Neural cell (in vitro differentiated cells): ENCODE measurements at regions not wholly inside any gene's neighbourhood (a gene's known extent, or its start where the extent isn't known, plus 50 kb on each side); places are given as distances from the start of the nearest gene placed in this dataset.

ENCODE experiments used
- H2AFZ ChIP-seq: fragments of 200-600, 300-800 bp; sonication (generic), shearing (Covaris generic); 2 replicates; pipeline ENCODE4 v1.6.0; 2014; ENCODE audit warnings: low read depth, mild to moderate bottlenecking, antibody characterized with exemption, low read length, moderate library complexity
- H3F3A ChIP-seq: fragments of 200-600 bp; shearing (Covaris generic); 2 replicates; pipeline ENCODE4 v1.6.1; 2016; ENCODE audit warnings: mild to moderate bottlenecking, moderate library complexity, mixed read lengths, antibody characterized with exemption, low read length; ENCODE audit not compliant: insufficient read depth, poor library complexity, severe bottlenecking
- H3K27ac ChIP-seq: fragments of 200-600, 300-800 bp; sonication (generic), shearing (Covaris generic); 2 replicates; pipeline ENCODE4 v1.5.1; 2014; ENCODE audit warnings: mild to moderate bottlenecking, low read length, moderate library complexity
- H3K27me3 ChIP-seq: fragments of 300-800, 200-600 bp; sonication (generic), shearing (Covaris generic); 2 replicates; pipeline ENCODE4 v1.6.0; 2014; ENCODE audit warnings: mild to moderate bottlenecking, low read depth, low read length, moderate library complexity; ENCODE audit not compliant: insufficient read depth
- H3K36me3 ChIP-seq: fragments of 300-800, 200-600 bp; sonication (generic), shearing (Covaris generic); 2 replicates; pipeline ENCODE4 v1.5.1; 2014; ENCODE audit warnings: mild to moderate bottlenecking, antibody characterized with exemption, low read length, moderate library complexity; ENCODE audit not compliant: insufficient read depth
- H3K4me2 ChIP-seq: fragments of 300-800, 200-600 bp; sonication (generic), shearing (Covaris generic); 2 replicates; pipeline ENCODE4 v1.6.0; 2014; ENCODE audit warnings: mild to moderate bottlenecking, low read length
- H3K4me3 ChIP-seq: fragments of 300-800, 200-600 bp; sonication (generic), shearing (Covaris generic); 2 replicates; pipeline ENCODE4 v1.5.1; 2014; ENCODE audit warnings: mild to moderate bottlenecking, low read length, moderate library complexity
- H3K79me2 ChIP-seq: fragments of 200-600 bp; shearing (Covaris generic); replicated peaks from 2 replicates; pipeline ENCODE4 v1.6.0; 2014; ENCODE audit warnings: mild to moderate bottlenecking, low read length, moderate library complexity; ENCODE audit not compliant: insufficient read depth
- H3K9ac ChIP-seq: fragments of 300-800, 200-600 bp; sonication (generic), shearing (Covaris generic); 2 replicates; pipeline ENCODE4 v1.6.1; 2016; ENCODE audit warnings: mild to moderate bottlenecking, low read length, mixed read lengths
- H3K9me2 ChIP-seq: fragments of 200-600 bp; shearing (Covaris generic); 2 replicates; pipeline ENCODE4 v1.6.1; 2016; ENCODE audit warnings: mild to moderate bottlenecking, low read length, mixed read lengths; ENCODE audit not compliant: insufficient read depth
- H3K9me3 ChIP-seq: fragments of 200-600, 300-800 bp; sonication (generic), shearing (Covaris generic); 2 replicates; pipeline ENCODE4 v1.6.1; 2016; ENCODE audit warnings: mild to moderate bottlenecking, mixed run types, low read length, moderate library complexity, mixed read lengths
- H4K20me1 ChIP-seq: fragments of 200-600 bp; shearing (Covaris generic); 2 replicates; pipeline ENCODE4 v1.6.1; 2016; ENCODE audit warnings: mild to moderate bottlenecking, mixed run types; ENCODE audit not compliant: insufficient read depth
- EP300 ChIP-seq: fragments of 450-650 bp; conservative IDR thresholded peaks from 2 replicates; pipeline ENCODE4 v1.6.1; 2014; ENCODE audit warnings: antibody characterized with exemption, mild to moderate bottlenecking, moderate library complexity; ENCODE audit not compliant: poor library complexity, severe bottlenecking
- EZH2 ChIP-seq: fragments of 200-600, 300-800 bp; shearing (Covaris generic), sonication (generic); IDR thresholded peaks from 2 replicates; pipeline ENCODE4 v1.6.1; 2014; ENCODE audit warnings: antibody characterized with exemption, low read length, borderline replicate concordance, mild to moderate bottlenecking; ENCODE audit not compliant: insufficient read depth, poor library complexity, severe bottlenecking
- MXI1 ChIP-seq: fragments of 450-650 bp; conservative IDR thresholded peaks from 2 replicates; pipeline ENCODE4 v1.6.1; 2014; ENCODE audit warnings: antibody characterized with exemption, mild to moderate bottlenecking; ENCODE audit not compliant: poor library complexity, severe bottlenecking
- POLR2AphosphoS5 ChIP-seq: IDR thresholded peaks from 2 replicates; pipeline ENCODE4 v1.6.1; 2012
- RAD21 ChIP-seq: fragments of 450-650 bp; conservative IDR thresholded peaks from 2 replicates; pipeline ENCODE4 v1.6.1; 2014; ENCODE audit warnings: antibody characterized with exemption, mild to moderate bottlenecking, moderate library complexity
- SMC3 ChIP-seq: fragments of 450-650 bp; conservative IDR thresholded peaks from 2 replicates; pipeline ENCODE4 v1.6.1; 2014; ENCODE audit warnings: antibody characterized with exemption, mild to moderate bottlenecking, moderate library complexity; ENCODE audit not compliant: poor library complexity
- TAF1 ChIP-seq: IDR thresholded peaks from 2 replicates; pipeline ENCODE4 v1.6.1; 2012; ENCODE audit warnings: low read depth
- TF ChIP-seq, protein P1 (sequence below): IDR thresholded peaks from 2 replicates; pipeline ENCODE4 v1.6.1; 2012; ENCODE audit warnings: borderline replicate concordance
- TF ChIP-seq, protein P2 (sequence below): fragments of 450-650 bp; IDR thresholded peaks from 2 replicates; pipeline ENCODE4 v1.5.1; 2014; ENCODE audit warnings: antibody characterized with exemption, mild to moderate bottlenecking, moderate library complexity; ENCODE audit not compliant: poor library complexity, severe bottlenecking

DNA sequence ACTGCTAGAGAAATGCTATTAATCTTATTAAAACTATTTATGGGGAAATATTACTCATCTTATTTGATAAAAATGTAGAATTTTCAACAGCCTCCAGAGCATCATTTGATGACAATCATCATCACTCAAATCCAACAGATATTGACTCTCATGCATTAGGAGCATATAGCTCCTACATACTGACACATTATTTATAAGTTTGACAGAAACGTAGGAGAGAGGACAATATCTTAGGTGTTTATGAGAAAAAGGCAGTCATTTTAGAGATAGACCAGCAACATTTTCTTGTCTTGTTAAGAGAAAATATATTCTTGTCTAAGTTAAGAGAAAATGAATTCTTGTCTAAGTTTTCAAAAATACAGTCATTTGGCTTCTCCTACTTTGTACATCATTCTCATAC, 2550.2 kb downstream of the PCDH7 start:
- Histone ChIP-seq H3F3A (no peaks in the 10 kb centered on the region), H3K27ac (no peak overlapping the region), H3K9me2 (no peaks in the 10 kb centered on the region), H3K4me2 (no peak overlapping the region), H3K9ac (no peak overlapping the region), H4K20me1 (no peaks in the 10 kb centered on the region), H3K36me3 (no peaks in the 10 kb centered on the region), H3K27me3 (no peaks in the 10 kb centered on the region), H3K9me3 (no peaks in the 10 kb centered on the region), H3K4me3 (no peak overlapping the region), H3K79me2 (no peaks in the 10 kb centered on the region), H2AFZ (no peak overlapping the region)
- no peak for TF ChIP-seq RAD21
- TF ChIP-seq EZH2 = no peak
- TF ChIP-seq, protein P1, sequence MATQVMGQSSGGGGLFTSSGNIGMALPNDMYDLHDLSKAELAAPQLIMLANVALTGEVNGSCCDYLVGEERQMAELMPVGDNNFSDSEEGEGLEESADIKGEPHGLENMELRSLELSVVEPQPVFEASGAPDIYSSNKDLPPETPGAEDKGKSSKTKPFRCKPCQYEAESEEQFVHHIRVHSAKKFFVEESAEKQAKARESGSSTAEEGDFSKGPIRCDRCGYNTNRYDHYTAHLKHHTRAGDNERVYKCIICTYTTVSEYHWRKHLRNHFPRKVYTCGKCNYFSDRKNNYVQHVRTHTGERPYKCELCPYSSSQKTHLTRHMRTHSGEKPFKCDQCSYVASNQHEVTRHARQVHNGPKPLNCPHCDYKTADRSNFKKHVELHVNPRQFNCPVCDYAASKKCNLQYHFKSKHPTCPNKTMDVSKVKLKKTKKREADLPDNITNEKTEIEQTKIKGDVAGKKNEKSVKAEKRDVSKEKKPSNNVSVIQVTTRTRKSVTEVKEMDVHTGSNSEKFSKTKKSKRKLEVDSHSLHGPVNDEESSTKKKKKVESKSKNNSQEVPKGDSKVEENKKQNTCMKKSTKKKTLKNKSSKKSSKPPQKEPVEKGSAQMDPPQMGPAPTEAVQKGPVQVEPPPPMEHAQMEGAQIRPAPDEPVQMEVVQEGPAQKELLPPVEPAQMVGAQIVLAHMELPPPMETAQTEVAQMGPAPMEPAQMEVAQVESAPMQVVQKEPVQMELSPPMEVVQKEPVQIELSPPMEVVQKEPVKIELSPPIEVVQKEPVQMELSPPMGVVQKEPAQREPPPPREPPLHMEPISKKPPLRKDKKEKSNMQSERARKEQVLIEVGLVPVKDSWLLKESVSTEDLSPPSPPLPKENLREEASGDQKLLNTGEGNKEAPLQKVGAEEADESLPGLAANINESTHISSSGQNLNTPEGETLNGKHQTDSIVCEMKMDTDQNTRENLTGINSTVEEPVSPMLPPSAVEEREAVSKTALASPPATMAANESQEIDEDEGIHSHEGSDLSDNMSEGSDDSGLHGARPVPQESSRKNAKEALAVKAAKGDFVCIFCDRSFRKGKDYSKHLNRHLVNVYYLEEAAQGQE = no peak
- peak; percentile 95 for TF ChIP-seq EP300
- peak; percentile 76 for TF ChIP-seq POLR2AphosphoS5

DNA sequence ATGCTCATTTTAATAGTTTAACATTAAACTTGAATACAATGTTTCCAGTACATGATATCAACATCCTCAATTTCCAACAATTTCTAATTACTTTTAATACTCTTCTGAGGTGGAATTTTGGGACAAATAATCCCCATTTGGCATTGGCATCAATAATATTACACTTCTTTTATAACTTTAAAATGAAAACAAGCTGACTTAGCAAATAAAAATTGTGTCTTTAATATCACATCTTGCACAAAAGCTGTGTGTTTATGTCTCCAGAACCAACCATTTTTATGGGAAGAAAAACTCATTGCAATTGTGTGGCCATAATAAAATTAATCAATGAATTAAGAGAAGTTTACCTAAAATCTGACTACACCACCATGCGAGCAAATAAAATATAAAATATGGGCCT, 2552.6 kb downstream of the PCDH7 start:
- Histone ChIP-seq H3K9me2 (no peaks in the 10 kb centered on the region), H3K4me2 (no peak overlapping the region), H3K9ac (no peak overlapping the region), H2AFZ (no peak overlapping the region), H3K9me3 (no peaks in the 10 kb centered on the region), H3F3A (no peaks in the 10 kb centered on the region), H3K79me2 (no peaks in the 10 kb centered on the region), H3K4me3 (no peak overlapping the region), H3K27me3 (no peaks in the 10 kb centered on the region), H3K27ac (no peak overlapping the region), H3K36me3 (no peaks in the 10 kb centered on the region), H4K20me1 (no peaks in the 10 kb centered on the region)
- TF ChIP-seq SMC3 (no peak), MXI1 (no peak), EP300 (no peak), TAF1 (no peak), RAD21 (no peak), EZH2 (no peak), POLR2AphosphoS5 (no peak)
- TF ChIP-seq, protein P2, sequence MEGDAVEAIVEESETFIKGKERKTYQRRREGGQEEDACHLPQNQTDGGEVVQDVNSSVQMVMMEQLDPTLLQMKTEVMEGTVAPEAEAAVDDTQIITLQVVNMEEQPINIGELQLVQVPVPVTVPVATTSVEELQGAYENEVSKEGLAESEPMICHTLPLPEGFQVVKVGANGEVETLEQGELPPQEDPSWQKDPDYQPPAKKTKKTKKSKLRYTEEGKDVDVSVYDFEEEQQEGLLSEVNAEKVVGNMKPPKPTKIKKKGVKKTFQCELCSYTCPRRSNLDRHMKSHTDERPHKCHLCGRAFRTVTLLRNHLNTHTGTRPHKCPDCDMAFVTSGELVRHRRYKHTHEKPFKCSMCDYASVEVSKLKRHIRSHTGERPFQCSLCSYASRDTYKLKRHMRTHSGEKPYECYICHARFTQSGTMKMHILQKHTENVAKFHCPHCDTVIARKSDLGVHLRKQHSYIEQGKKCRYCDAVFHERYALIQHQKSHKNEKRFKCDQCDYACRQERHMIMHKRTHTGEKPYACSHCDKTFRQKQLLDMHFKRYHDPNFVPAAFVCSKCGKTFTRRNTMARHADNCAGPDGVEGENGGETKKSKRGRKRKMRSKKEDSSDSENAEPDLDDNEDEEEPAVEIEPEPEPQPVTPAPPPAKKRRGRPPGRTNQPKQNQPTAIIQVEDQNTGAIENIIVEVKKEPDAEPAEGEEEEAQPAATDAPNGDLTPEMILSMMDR = no peak
- TF ChIP-seq, protein P1 = no peak
